DMS153 treated with DMSO at 0.1 percent for 48 hours (cell line): ENCODE measurements at regions not wholly inside any gene's neighbourhood (a gene's known extent, or its start where the extent isn't known, plus 50 kb on each side); places are given as distances from the start of the nearest gene placed in this dataset.
"Not testable (repeated sequence)": the region's sequence is repeated elsewhere in the genome, so short reads cannot be mapped to it uniquely, and the experiment has no call there.

Experiments used
- DNase-seq: peaks from one replicate; lab custom pipeline; 2025; ENCODE audit not compliant: unreplicated experiment; lab: John Stamatoyannopoulos, UW

GRCh38 chr10:35776557-35776956 lies 134.5 kb upstream of the FZD8 start:
- DNase-seq: not testable (repeated sequence)

DNA sequence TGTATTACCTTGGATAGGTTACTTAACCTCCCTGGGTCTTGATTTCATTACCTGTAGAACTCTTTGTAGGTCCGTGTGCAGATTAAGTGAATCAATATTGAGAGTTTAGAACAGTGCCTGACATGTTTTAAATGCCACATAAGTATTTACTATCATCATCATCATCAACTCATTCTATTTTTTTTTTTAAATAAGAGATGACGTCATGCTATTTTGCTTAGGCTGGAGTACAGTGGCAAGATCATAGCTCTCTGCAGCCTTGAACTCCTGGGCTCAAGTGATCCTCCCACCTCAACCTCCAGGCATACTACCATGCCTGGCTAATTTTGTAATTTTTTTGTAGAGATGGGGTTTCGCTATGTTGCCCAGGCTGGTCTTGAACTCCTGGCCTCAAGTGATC lies 132.0 kb upstream of the FZD8 start:
- DNase-seq: no peak

- no peak for DNase-seq
Measured at GRCh38 chr10:35770817-35771355, 128.8 kb upstream of the FZD8 start.

DNA sequence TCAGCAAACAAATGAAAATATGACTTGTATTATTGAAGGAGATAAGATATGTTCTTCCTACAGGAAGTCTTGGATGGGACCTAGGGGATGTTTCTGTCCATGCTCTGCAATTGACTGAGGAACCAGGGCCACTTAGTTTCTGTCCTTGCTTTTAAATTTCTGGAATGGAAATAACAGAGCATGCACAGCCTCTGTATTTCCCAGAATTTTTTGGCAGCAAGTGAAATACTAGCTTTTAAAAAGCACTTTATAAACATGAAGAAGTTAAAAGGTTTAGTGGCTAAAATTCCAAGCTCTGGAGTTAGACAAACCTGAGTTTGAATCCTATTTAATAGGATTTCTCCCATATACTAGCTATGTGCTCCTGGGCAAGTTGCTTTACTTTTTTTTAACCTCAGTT lies 127.7 kb upstream of the FZD8 start:
- no peak for DNase-seq

DNA sequence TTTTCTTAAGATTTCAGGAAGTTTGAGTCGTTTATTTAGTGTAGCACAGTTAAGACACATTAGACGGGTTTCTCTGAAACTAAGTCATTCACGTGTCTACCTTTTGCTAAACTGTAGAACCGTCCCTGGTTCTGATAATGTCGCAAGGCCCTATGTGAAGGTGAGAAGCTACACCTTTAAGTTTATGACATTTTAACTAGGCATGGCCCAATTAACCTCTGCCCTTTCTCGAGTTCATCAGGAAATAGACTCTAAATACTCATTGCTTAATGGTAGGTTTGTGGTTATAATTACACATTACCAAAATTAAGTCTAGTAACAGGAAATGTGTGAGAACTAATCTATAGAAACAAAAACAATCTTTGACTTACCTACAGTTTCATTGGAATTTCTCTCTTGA lies 126.6 kb upstream of the FZD8 start:
- DNase-seq: no peak

- no peak for DNase-seq
Measured at GRCh38 chr10:35768011-35768410, 125.9 kb upstream of the FZD8 start.

DNA sequence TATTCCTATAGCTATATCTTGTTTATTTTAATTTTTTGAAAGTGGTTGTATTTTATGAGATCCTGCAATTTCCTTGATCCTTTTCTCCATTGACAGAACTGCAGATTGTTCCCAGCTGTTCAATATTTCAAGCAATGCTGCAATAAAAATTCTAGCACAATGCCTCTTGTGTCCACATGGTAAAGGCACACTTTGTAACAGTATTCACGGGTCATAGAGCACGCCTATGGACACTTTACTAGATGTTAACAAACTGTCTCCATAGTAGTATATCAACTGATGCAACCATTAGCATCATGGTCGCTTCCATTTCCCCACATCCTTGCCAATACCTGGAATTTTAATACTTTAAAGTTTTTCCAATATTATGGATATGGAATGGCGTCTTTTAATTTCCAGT lies 123.9 kb upstream of the FZD8 start:
- DNase-seq: no peak

DNA sequence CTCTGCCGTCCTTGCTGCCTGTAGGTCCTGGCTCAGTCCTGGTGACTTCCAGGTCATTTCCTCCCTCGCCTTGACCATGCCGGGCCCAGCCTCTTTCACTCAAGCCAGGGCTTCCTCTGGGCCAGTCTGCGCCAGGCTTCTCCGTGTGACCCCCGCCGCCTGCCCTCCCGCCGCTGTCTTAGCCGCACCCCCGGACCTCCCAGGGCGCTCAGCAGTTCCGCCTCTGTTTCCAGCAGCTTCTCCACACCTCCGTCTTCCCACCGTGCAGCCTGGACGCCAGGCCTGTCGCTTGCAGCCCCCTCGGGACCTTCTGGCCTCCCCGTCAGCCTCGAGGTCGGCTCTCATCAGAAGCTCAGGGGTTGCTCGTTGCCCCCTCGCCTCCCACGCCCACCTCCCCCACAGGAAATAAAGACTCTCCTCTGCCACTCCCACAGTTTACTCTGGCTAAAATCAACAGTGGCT lies 123.0 kb upstream of the FZD8 start:
- no peak for DNase-seq

GRCh38 chr10:35762311-35763030 lies 120.4 kb upstream of the FZD8 start:
- DNase-seq: no peak

DNA sequence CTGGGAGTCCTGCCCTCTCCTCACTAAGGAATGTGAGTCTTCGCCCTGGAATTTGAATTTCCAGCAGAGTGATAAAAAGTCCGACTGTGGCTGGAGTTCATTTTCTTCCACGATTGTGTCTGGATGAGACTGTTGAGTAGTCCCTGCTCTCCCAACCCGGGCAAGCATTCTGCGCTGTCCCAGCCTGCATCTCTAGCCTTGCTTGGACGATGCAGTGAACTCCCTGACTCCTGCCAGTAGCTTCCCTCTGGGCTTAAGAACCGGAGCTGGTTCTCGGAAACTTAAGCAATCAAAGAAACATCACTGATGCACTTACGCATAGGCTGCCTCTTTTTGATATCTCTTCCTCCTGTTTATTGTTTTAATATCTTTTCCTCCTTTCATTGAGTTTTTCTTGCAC lies 116.0 kb upstream of the FZD8 start:
- no peak for DNase-seq

DNA sequence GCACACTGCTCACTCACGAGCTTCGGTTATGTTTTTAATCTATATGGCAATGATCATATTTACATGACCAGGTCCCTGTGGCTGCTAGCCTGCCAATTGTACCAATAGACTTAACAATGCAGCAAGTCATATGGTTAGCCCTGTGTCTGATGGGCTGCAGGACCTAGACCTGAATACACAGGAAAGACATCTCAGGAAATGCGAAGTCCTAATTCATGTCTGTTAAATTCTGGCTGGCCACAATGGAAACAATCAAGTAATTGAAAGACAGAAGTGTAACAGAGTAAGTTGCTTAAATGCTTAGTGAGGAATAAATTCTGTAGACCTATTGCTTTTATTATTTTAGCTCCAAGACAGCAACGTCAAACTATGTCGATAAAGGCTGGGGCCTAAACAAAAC lies 112.4 kb upstream of the FZD8 start:
- no peak for DNase-seq

DNA sequence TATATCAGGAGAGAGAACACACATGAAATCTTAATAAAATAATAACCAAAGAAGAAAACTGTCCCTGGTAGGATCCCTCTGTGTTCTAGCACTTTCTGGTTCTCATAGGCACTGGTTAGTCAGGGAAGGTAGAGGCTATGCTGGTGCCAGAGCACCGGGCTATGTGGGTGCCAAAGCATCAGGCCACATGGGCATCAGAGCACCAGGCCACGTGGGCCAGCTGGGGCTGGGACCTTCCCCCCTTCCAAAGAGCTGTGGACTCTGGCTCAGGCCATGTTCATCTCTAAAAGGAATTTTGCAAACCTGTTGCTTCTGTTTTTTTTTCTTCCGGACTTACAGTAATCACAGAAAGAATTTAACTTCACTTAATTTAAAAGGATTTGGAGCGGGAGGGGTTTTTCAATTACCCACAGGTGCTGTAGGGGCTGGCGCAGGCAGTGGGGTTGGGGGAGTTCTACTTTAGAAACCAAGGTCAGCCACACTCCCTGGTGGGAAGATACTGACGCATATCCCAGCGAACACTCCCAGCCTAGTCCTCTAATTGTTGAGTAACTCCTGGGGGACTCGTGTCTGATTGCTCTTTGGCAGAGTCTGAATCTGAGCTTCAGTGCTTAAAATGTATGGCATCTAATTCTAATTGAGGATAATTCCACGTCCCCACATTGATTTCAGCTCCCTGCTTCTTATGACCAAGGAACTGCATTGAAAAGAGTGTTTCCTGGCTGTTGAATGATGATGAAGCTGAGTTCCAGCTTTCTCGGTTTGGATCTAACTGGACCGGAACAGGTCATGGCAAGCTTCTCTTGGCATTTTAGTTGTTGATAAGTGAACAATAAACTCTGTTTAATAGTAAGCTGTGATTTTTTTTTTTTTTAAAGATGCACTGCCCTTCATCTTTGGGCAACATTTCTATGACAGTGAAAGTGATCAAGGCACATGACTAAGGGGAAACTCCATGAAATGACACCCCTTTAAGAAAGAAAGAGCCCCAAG lies 110.7 kb upstream of the FZD8 start:
- no peak for DNase-seq

DNA sequence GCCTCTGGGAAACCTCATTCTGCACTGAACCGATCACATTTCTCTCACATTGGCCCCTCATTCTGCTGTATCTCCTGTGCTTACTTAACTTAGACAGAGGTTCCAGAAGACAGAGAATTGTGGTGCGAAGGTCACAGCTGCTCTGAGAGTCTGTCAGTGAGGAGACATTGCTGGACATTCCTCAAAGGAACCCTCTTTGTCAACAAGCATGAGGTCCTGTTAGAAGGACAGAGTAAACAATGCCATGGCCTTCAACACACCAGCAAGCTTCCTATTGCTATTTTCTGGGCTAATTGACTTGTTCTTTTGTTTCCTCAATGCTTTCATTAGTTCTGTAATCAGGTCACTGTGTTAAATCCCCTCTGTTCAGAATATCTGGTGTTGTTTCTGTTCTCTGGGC lies 109.3 kb upstream of the FZD8 start:
- no peak for DNase-seq

GRCh38 chr10:35749230-35749629 lies 107.1 kb upstream of the FZD8 start:
- no peak for DNase-seq

- no peak for DNase-seq
Measured at GRCh38 chr10:35745617-35746403, 103.7 kb upstream of the FZD8 start.

GRCh38 chr10:35743851-35744250 lies 101.8 kb upstream of the FZD8 start:
- no peak for DNase-seq

- DNase-seq: no peak
Measured at GRCh38 chr10:35743351-35743750, 101.3 kb upstream of the FZD8 start.

GRCh38 chr10:35739998-35740397 lies 97.9 kb upstream of the FZD8 start:
- no peak for DNase-seq

GRCh38 chr10:35735412-35735811 lies 93.3 kb upstream of the FZD8 start:
- DNase-seq: no peak

- DNase-seq: no peak
Measured at GRCh38 chr10:35731828-35732227, 89.7 kb upstream of the FZD8 start.

GRCh38 chr10:35728341-35728740 lies 86.2 kb upstream of the FZD8 start:
- no peak for DNase-seq
